Uterus (tissue), 2 donors: ENCODE measurements at regions not wholly inside any gene's neighbourhood (a gene's known extent, or its start where the extent isn't known, plus 50 kb on each side); places are given as distances from the start of the nearest gene placed in this dataset.

Experiments used
- POLR2A ChIP-seq, 2 donors: fragments of 450-650 bp; IDR thresholded peaks; one replicate each; pipeline ENCODE4 v1.6.1; 2016; ENCODE audit warnings: antibody characterized with exemption in 2 of 2, mild to moderate bottlenecking in 1 of 2, moderate library complexity in 1 of 2
- TF ChIP-seq, protein P1 (sequence below), 4 experiments: fragments of 200-600 bp in 2 of 4; fragments of 450-650 bp in 2 of 4; sonication (generic) in 2 of 4; IDR thresholded peaks; one replicate each; pipeline ENCODE4 v1.5.1; 2016 to 2019; ENCODE audit warnings: antibody characterized with exemption in 4 of 4, mild to moderate bottlenecking in 2 of 4, moderate library complexity in 1 of 4

DNA sequence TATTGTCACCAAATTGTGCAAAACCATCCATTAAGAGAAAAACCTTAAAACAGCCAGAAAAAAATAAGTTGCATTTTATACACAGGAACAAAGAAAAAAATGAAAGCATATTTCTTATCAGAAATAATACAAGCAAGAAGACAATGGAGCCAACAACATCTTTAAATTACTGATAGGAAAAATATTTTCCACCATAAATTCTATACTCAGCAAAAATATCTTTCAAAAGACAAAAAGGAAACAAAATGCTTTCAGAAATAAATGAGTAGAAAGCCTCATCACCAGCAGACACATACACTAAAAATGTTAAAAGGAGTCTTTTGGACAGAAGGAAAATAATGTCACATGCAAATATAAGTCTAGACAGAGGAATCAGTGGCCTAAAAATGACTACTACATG lies 106.4 kb upstream of the TRIB2 start:
- TF ChIP-seq, protein P1, sequence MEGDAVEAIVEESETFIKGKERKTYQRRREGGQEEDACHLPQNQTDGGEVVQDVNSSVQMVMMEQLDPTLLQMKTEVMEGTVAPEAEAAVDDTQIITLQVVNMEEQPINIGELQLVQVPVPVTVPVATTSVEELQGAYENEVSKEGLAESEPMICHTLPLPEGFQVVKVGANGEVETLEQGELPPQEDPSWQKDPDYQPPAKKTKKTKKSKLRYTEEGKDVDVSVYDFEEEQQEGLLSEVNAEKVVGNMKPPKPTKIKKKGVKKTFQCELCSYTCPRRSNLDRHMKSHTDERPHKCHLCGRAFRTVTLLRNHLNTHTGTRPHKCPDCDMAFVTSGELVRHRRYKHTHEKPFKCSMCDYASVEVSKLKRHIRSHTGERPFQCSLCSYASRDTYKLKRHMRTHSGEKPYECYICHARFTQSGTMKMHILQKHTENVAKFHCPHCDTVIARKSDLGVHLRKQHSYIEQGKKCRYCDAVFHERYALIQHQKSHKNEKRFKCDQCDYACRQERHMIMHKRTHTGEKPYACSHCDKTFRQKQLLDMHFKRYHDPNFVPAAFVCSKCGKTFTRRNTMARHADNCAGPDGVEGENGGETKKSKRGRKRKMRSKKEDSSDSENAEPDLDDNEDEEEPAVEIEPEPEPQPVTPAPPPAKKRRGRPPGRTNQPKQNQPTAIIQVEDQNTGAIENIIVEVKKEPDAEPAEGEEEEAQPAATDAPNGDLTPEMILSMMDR (IDR thresholded peaks at IDR 0.05) = no peak
- no peak for TF ChIP-seq POLR2A (IDR thresholded peaks at IDR 0.05)
